Adipocyte (in vitro differentiated cells): ENCODE measurements at regions not wholly inside any gene's neighbourhood (a gene's known extent, or its start where the extent isn't known, plus 50 kb on each side); places are given as distances from the start of the nearest gene placed in this dataset.

ENCODE experiments used
- DNase-seq: peaks from one replicate; pipeline ENCODE4 v3.0.0-alpha.2; 2015; ENCODE audit warnings: low read depth
- H3K27me3 ChIP-seq: replicated peaks from 2 replicates; pipeline ENCODE4 v1.7.0; 2013; ENCODE audit warnings: mild to moderate bottlenecking, low read length, moderate library complexity; ENCODE audit not compliant: control insufficient read depth, insufficient read depth
- H3K36me3 ChIP-seq: 2 replicates; pipeline ENCODE4 v1.7.0; 2013; ENCODE audit warnings: low read length, mild to moderate bottlenecking, moderate library complexity; ENCODE audit not compliant: control insufficient read depth, insufficient read depth, severe bottlenecking
- H3K4me1 ChIP-seq: 2 replicates; pipeline ENCODE4 v1.7.0; 2013; ENCODE audit warnings: mild to moderate bottlenecking, low read length, moderate library complexity; ENCODE audit not compliant: control insufficient read depth, insufficient read depth
- H3K4me3 ChIP-seq: 2 replicates; pipeline ENCODE4 v1.7.0; 2013; ENCODE audit warnings: mild to moderate bottlenecking, low read length, moderate library complexity
- H3K9ac ChIP-seq: 2 replicates; pipeline ENCODE4 v1.7.0; 2013; ENCODE audit warnings: mild to moderate bottlenecking, low read length, moderate library complexity
- H3K9me3 ChIP-seq: 2 replicates; pipeline ENCODE4 v1.7.0; 2013; ENCODE audit warnings: mild to moderate bottlenecking, low read length, moderate library complexity; ENCODE audit not compliant: control insufficient read depth

DNA sequence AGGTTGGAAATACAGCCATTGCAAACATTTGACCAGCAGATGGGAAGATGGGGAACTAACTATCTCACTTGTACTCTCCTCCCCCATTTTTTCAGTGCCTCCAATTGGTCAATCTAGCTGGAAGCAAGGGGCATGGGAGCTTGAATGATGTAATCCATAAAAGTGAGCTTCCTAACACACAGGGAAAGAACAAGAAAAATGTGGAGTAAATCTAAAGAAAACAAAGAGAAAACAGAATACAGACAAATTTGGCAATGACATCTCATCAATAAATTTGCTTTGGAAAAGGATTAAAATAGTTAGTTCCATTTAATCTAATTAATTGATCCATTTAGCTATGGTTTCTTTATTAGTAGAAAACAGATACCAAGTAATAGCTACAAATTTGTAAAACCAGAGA lies 592.6 kb upstream of the SOX9 start:
- H3K36me3 ChIP-seq = no peaks in the 10 kb centered on the region
- no peaks in the 10 kb centered on the region for H3K27me3 ChIP-seq
- H3K9ac ChIP-seq = no peak overlapping the region
- no peaks in the 10 kb centered on the region for H3K9me3 ChIP-seq
- no peak overlapping the region for H3K4me3 ChIP-seq
- H3K4me1 ChIP-seq = no peaks in the 10 kb centered on the region
- no peak for DNase-seq

DNA sequence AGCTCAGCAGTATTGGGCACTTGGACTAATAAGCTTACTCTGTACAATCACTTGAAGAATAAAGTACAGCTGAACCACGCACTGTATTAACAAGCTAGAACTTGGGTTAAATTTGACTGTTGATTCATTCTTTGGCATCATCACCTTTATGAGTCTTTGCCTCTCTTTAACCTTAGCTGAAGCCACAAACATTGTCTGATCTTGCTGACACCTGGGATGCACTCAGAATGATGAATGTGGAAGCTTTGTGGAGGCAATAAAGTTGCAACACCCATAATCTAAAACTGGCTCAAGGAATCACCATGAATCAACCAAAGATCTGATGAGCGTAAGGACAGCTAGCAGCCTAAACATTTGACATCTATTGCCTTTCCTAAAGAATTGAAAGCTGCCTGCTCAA lies 590.6 kb upstream of the SOX9 start:
- Histone ChIP-seq H3K4me1 (no peaks in the 10 kb centered on the region), H3K9me3 (no peaks in the 10 kb centered on the region), H3K27me3 (no peaks in the 10 kb centered on the region)

DNA sequence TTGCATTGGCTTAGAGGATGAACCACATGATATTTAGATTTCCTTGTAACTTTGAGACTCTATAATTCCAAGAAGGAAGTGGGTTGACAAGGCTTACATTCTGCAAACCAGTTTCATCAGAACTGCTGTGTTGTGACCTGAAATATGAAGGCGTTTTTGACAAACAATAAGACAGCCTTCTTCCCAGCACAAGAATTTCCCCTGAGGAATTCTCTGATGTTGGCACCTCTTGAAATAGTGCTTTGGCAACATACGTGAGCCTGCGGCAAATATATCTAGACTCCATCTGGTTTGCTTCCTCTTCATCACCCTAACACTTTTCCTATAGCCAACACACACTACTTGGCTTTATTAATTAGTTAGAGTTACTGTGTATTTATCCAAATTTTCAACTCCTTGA lies 585.5 kb upstream of the SOX9 start:
- DNase-seq = no peak
- Histone ChIP-seq H3K9me3 (no peaks in the 10 kb centered on the region), H3K27me3 (no peaks in the 10 kb centered on the region), H3K4me3 (no peak overlapping the region), H3K9ac (no peak overlapping the region), H3K4me1 (no peaks in the 10 kb centered on the region), H3K36me3 (no peaks in the 10 kb centered on the region)

More for the DNA sequence above, 590.6 kb upstream of the SOX9 start:
- Histone ChIP-seq H3K4me3 (no peak overlapping the region), H3K36me3 (no peaks in the 10 kb centered on the region), H3K9ac (no peak overlapping the region)
- DNase-seq = no peak

DNA sequence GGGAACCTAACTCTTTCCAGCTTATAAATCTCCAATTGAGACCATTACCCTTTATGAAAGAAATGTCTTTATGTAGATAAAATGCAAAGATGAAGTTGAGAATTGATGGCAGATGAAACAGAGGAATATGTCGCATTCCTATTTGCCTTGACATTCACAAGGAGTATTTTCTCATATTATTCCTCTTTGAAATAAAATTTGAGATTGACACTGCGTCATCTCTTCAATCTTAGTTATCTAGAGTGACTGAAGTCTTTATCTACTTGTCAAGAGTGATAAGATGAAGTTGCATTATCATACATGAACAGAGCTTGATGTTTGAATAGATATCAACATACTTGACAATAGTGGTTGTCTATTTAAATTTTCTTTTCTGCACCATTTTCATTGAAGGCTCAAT lies 574.4 kb upstream of the SOX9 start:
- Histone ChIP-seq H3K4me1 (no peaks in the 10 kb centered on the region), H3K36me3 (no peaks in the 10 kb centered on the region), H3K9me3 (peaks cover 15% of the 10 kb centered on the region), H3K9ac (no peak overlapping the region), H3K27me3 (no peaks in the 10 kb centered on the region), H3K4me3 (no peak overlapping the region)
- no peak for DNase-seq

DNA sequence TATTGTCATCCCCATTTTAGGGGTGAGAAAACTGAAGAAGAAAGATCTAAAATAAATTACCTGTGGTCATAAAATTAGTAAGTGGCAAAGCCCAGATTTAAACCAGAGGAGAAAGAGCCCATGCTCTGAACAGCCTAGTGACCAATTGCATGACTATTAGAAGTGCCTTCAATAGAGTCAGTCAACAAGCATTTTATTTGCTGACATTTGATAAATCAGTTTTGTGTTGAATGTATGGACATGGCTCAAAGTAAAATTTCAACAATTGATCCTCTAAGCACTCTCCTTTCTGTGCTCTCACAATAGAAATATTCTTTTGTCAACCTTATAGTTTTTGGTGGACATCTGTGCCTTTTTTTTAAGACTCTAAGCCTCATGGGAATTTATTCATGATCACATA lies 572.9 kb upstream of the SOX9 start:
- no peaks in the 10 kb centered on the region for H3K27me3 ChIP-seq
- no peak overlapping the region for H3K9ac ChIP-seq
- peaks cover 15% of the 10 kb centered on the region for H3K9me3 ChIP-seq
- no peaks in the 10 kb centered on the region for H3K4me1 ChIP-seq
- no peaks in the 10 kb centered on the region for H3K36me3 ChIP-seq
- DNase-seq = no peak
- H3K4me3 ChIP-seq = no peak overlapping the region

DNA sequence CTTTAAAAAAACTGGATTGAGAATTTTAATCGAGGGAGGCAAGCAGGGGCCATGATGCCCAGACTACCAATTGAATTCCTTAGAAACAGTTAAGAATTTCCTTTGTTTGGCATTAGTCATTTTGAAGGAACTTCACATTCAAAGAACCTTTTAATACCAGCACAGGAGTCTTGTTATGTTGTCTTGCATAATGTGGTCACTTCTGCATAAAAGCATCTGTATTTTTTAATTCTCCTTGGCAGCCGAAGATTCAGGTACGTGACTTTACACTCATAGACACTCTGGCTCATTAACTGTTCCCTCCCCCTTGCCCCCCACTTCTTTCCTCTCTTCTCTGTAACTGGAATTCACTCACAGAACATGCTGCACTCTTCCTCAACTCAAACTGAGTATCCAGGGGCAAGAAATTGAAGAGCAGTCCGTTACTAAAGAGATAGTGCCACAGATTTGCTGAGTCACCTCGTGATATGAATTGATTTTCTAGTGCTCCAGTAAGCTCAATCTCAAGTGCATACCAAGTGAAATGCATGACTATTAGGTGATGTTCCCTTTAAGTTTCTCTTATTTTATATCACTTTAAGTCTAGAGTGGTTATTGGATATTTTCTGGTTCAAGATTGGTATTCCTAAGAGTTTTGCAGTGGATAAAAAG lies 572.2 kb upstream of the SOX9 start:
- Histone ChIP-seq H3K36me3 (no peaks in the 10 kb centered on the region), H3K4me1 (no peaks in the 10 kb centered on the region), H3K9me3 (peaks cover 15% of the 10 kb centered on the region), H3K27me3 (no peaks in the 10 kb centered on the region), H3K4me3 (no peak overlapping the region), H3K9ac (no peak overlapping the region)
- peak; percentile 4 for DNase-seq

DNA sequence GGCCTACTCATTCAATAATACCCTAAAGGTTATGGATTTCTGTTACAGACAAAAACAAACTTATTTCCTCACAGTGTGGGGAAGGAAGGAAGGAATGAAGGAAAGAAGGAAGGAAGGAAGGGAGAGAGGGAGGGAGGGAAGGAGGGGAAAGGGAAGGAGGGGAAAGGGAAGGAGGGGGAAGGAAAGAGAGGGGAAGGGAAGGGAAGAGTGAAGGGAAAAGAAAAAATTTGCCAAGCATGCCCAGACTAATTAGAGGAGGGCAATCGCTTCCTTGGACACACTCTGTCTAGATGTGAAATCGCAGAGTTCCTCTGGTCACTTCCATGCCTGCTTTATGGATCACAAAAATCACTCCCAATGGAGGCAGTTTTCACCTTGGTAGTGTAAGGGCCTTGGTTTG lies 570.1 kb upstream of the SOX9 start:
- H3K27me3 ChIP-seq = no peaks in the 10 kb centered on the region
- DNase-seq = no peak
- no peaks in the 10 kb centered on the region for H3K36me3 ChIP-seq
- peaks cover 15% of the 10 kb centered on the region for H3K9me3 ChIP-seq
- H3K4me3 ChIP-seq = no peak overlapping the region
- no peaks in the 10 kb centered on the region for H3K4me1 ChIP-seq
- H3K9ac ChIP-seq = no peak overlapping the region

DNA sequence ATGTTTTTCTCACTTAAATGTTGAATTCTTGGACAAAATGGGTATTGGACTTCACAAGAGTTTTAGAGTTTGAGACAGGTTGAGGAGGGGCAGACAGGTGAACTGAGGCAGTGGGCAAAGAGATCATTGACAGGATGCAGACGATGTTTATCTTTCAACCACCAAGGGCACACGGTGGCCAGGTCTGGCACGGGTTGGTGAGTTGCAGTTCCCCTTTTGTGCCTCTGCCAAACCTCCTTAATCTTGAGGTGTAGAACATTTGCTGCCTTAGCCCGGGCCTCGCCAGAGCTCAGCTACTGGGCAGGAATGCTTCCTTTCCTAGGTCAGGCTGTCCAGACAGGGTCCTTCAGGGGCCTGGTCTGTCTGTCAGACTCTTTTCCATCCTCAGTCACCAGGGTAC lies 567.4 kb upstream of the SOX9 start:
- Histone ChIP-seq H3K9ac (no peak overlapping the region), H3K27me3 (no peaks in the 10 kb centered on the region), H3K9me3 (peaks cover 15% of the 10 kb centered on the region), H3K36me3 (no peaks in the 10 kb centered on the region), H3K4me3 (no peak overlapping the region), H3K4me1 (no peaks in the 10 kb centered on the region)
- no peak for DNase-seq

DNA sequence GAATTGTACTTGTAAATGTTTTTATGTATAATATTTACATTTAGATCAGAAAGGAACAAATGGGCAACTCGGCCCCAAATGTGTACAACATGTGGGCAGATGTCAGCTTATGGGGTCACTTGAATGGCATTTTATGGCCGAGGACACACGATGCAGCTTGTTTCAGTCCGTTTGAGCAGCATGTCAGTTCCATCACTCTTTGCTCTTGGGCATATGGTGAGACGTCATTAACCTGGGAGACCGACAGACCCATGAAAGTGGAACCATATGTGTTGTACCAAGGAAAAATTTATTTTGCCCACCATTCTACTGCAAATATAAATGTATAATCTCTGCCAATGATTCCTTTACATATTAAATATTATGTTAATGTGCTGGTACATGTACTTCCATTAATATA lies 561.9 kb upstream of the SOX9 start:
- DNase-seq = no peak
- H3K27me3 ChIP-seq = no peaks in the 10 kb centered on the region
- H3K4me3 ChIP-seq = no peak overlapping the region
- no peaks in the 10 kb centered on the region for H3K36me3 ChIP-seq
- no peaks in the 10 kb centered on the region for H3K4me1 ChIP-seq
- no peaks in the 10 kb centered on the region for H3K9me3 ChIP-seq
- no peak overlapping the region for H3K9ac ChIP-seq

DNA sequence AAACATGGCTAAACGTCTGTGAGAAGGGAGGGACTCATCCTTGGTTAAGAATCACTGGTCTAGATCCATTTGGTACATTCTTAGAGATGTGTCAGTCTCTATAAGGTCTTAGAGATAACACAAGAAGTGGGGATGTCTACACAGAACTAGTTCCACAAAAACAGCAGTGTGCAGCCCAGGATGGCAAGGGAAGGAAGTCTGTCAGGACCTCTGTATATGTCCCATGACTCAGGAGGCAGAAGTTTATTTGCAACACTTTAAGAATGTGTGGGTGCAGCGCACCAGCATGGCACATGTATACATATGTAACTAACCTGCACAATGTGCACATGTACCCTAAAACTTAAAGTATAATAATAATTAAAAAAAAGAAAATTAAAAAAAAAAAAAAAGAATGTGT lies 548.5 kb upstream of the SOX9 start:
- H3K36me3 ChIP-seq = no peaks in the 10 kb centered on the region
- no peak overlapping the region for H3K9ac ChIP-seq
- no peaks in the 10 kb centered on the region for H3K27me3 ChIP-seq
- no peaks in the 10 kb centered on the region for H3K4me1 ChIP-seq
- peaks cover 4% of the 10 kb centered on the region for H3K9me3 ChIP-seq
- DNase-seq = no peak
- H3K4me3 ChIP-seq = no peak overlapping the region

DNA sequence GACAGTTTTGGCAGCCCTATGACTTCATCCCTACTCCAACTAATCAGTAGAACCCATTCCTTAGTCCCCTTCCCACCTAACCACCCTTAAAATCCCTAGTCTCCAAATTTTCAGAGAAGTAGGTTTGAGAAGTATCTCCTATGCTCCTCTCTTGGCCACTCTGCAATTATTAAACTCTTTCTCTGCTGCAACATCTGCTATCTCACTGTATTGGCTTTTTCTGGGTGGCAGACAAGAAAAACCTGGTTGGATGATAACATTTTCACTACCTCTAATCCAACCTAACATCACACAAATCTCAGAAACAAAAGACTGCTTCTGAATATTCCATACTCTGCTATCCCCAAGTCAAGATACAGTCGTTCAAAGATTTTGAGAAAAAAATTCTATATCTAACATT lies 542.4 kb upstream of the SOX9 start:
- Histone ChIP-seq H3K4me3 (no peak overlapping the region), H3K9ac (no peak overlapping the region), H3K36me3 (no peaks in the 10 kb centered on the region), H3K4me1 (no peaks in the 10 kb centered on the region), H3K9me3 (peaks cover 14% of the 10 kb centered on the region), H3K27me3 (no peaks in the 10 kb centered on the region)
- no peak for DNase-seq

DNA sequence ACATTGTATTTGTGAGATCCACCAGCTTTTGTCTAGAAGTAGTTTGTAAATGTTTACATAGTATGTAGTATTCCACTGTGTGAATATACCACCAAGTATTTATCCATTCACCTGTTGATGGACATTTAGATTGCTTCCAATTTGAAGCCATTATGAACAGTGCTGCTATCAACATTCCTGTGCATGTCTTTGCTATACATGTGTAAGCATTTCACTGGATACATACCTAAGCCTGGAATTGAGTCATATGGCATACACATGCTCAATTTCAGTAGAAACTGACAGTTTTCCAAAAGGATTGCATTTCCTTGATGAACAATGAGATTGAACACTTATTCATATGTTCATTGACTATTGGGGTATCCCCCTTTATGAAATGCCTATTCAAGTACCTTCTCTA lies 540.6 kb upstream of the SOX9 start:
- Histone ChIP-seq H3K27me3 (no peaks in the 10 kb centered on the region), H3K9ac (no peak overlapping the region), H3K4me1 (no peaks in the 10 kb centered on the region), H3K4me3 (no peak overlapping the region), H3K9me3 (peaks cover 14% of the 10 kb centered on the region), H3K36me3 (no peaks in the 10 kb centered on the region)
- DNase-seq = no peak
